Bronchial epithelial cell (primary cell): ENCODE measurements at regions not wholly inside any gene's neighbourhood (a gene's known extent, or its start where the extent isn't known, plus 50 kb on each side); places are given as distances from the start of the nearest gene placed in this dataset.

Experiments used
- DNase-seq: peaks from one replicate; pipeline ENCODE4 v3.0.0-alpha.2; 2010; ENCODE audit warnings: low read depth
- FAIRE-seq: peaks from 2 replicates; lab custom pipeline; 2011; peaks lifted over from hg19 to GRCh38; lab: Jason Lieb, UNC
- H3K27me3 ChIP-seq: 2 replicates; pipeline ENCODE4 v1.5.1; 2011; ENCODE audit warnings: low read length; ENCODE audit not compliant: control insufficient read depth, insufficient read depth
- H3K36me3 ChIP-seq: 2 replicates; pipeline ENCODE4 v1.5.1; 2011; ENCODE audit warnings: low read length; ENCODE audit not compliant: control insufficient read depth, insufficient read depth
- H3K4me3 ChIP-seq: 2 replicates; pipeline ENCODE4 v1.5.1; 2011; ENCODE audit warnings: mild to moderate bottlenecking, low read depth, low read length, control low read depth
- CTCF ChIP-seq: IDR thresholded peaks from 2 replicates; pipeline ENCODE4 v1.5.1; 2011; ENCODE audit warnings: mild to moderate bottlenecking, moderate library complexity, low read length, control low read depth, inconsistent platforms; ENCODE audit not compliant: insufficient read depth, severe bottlenecking

GRCh38 chr12:107459641-107460040 is 226.0 kb upstream of the PWP1 start:
- no peak for FAIRE-seq
- H3K36me3 ChIP-seq: no peaks in the 10 kb centered on the region
- no peak overlapping the region for H3K4me3 ChIP-seq
- no peaks in the 10 kb centered on the region for H3K27me3 ChIP-seq
- TF ChIP-seq CTCF: no peak
- DNase-seq: no peak

- H3K4me3 ChIP-seq: no peak overlapping the region
- TF ChIP-seq CTCF: no peak
- peak; percentile 85 for DNase-seq
Measured at GRCh38 chr12:107461222-107461975, 224.2 kb upstream of the PWP1 start.

GRCh38 chr12:107462428-107463332 is 222.9 kb upstream of the PWP1 start:
- DNase-seq (no peak), FAIRE-seq (peak; percentile 83)
- no peak overlapping the region for H3K4me3 ChIP-seq
- H3K27me3 ChIP-seq: no peaks in the 10 kb centered on the region
- TF ChIP-seq CTCF: no peak
- no peaks in the 10 kb centered on the region for H3K36me3 ChIP-seq

More at GRCh38 chr12:107461222-107461975, 224.2 kb upstream of the PWP1 start:
- H3K36me3 ChIP-seq: no peaks in the 10 kb centered on the region
- no peaks in the 10 kb centered on the region for H3K27me3 ChIP-seq
- FAIRE-seq: peak; percentile 40

DNA sequence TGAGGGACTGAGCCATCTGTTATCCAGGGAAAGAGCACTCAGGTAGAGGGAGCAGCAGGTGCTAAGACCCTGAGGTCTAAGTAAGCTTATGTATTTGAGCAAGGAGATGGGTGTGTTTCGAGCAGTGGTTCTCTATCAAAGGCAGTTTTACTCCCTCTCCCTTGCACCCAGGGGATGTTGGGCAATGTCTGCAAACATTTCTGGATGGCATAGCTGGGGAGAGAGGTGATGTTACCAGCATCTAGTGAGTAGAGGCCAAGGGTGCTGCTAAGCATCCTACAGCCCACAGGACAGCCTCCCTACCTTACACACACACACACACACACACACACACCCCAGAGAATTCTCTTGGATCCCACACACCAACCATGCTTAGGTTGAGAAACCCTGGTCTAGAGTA is 221.0 kb upstream of the PWP1 start:
- FAIRE-seq (peak; percentile 7), DNase-seq (no peak)
- Histone ChIP-seq H3K4me3 (no peak overlapping the region), H3K36me3 (no peaks in the 10 kb centered on the region), H3K27me3 (no peaks in the 10 kb centered on the region)
- no peak for TF ChIP-seq CTCF

GRCh38 chr12:107465625-107466024 is 220.0 kb upstream of the PWP1 start:
- H3K4me3 ChIP-seq: no peak overlapping the region
- FAIRE-seq (no peak), DNase-seq (no peak)
- H3K27me3 ChIP-seq: no peaks in the 10 kb centered on the region
- no peaks in the 10 kb centered on the region for H3K36me3 ChIP-seq
- no peak for TF ChIP-seq CTCF
